ENCODE measurements at regions not wholly inside any gene's neighbourhood (a gene's known extent, or its start where the extent isn't known, plus 50 kb on each side); places are given as distances from the start of the nearest gene placed in this dataset.

GRCh38 chr7:3103614-3104398 is 60.1 kb upstream of the CARD11 start:
- Histone ChIP-seq H3K36me3 (ENCODE audit: control insufficient read depth, low read length) (no peaks in the 10 kb centered on the region), H4K20me1 (ENCODE audit: control insufficient read depth, insufficient read depth, low read depth, low read length) (no peaks in the 10 kb centered on the region), H3K79me2 (ENCODE audit: control insufficient read depth, low read length) (no peaks in the 10 kb centered on the region), H3K4me2 (ENCODE audit: low read length) (no peak overlapping the region), H3K9me3 (ENCODE audit: control insufficient read depth, insufficient read depth, low read length) (no peaks in the 10 kb centered on the region), H3K9me2 (replicated peaks; ENCODE audit: control insufficient read depth, low read length) (no peaks in the 10 kb centered on the region), H3K27ac (ENCODE audit: low read depth, low read length) (no peak overlapping the region), H3K4me3 (ENCODE audit: low read length) (no peak overlapping the region), H3K27me3 (ENCODE audit: control insufficient read depth, low read length) (peaks cover 23% of the 10 kb centered on the region), H3K4me1 (ENCODE audit: control insufficient read depth, low read length) (no peaks in the 10 kb centered on the region), H3F3A (ENCODE audit: control insufficient read depth, insufficient read depth) (no peaks in the 10 kb centered on the region)
- TF ChIP-seq CTCF (IDR thresholded peaks at IDR 0.05; ENCODE audit: low read depth, low read length, poor library complexity, severe bottlenecking) (no peak), EZH2phosphoT487 (IDR thresholded peaks at IDR 0.05; ENCODE audit: borderline replicate concordance, low read length) (no peak)

GRCh38 chr7:3105856-3106255 is 62.2 kb upstream of the CARD11 start:
- Histone ChIP-seq H3F3A (ENCODE audit: control insufficient read depth, insufficient read depth) (no peaks in the 10 kb centered on the region), H4K20me1 (ENCODE audit: control insufficient read depth, insufficient read depth, low read depth, low read length) (no peaks in the 10 kb centered on the region), H3K9me2 (replicated peaks; ENCODE audit: control insufficient read depth, low read length) (no peaks in the 10 kb centered on the region), H3K36me3 (ENCODE audit: control insufficient read depth, low read length) (no peaks in the 10 kb centered on the region), H3K4me1 (ENCODE audit: control insufficient read depth, low read length) (no peaks in the 10 kb centered on the region), H3K27me3 (ENCODE audit: control insufficient read depth, low read length) (peaks cover 23% of the 10 kb centered on the region), H3K4me2 (ENCODE audit: low read length) (no peak overlapping the region), H3K27ac (ENCODE audit: low read depth, low read length) (no peak overlapping the region), H3K79me2 (ENCODE audit: control insufficient read depth, low read length) (no peaks in the 10 kb centered on the region), H3K4me3 (ENCODE audit: low read length) (no peak overlapping the region), H3K9me3 (ENCODE audit: control insufficient read depth, insufficient read depth, low read length) (no peaks in the 10 kb centered on the region)
- no peak for TF ChIP-seq EZH2phosphoT487 (IDR thresholded peaks at IDR 0.05; ENCODE audit: borderline replicate concordance, low read length)
- no peak for TF ChIP-seq CTCF (IDR thresholded peaks at IDR 0.05; ENCODE audit: low read depth, low read length, poor library complexity, severe bottlenecking)

- Histone ChIP-seq H3K27ac (ENCODE audit: low read depth, low read length) (no peak overlapping the region), H3K9me3 (ENCODE audit: control insufficient read depth, insufficient read depth, low read length) (no peaks in the 10 kb centered on the region), H3K4me2 (ENCODE audit: low read length) (no peak overlapping the region), H3K79me2 (ENCODE audit: control insufficient read depth, low read length) (no peaks in the 10 kb centered on the region), H3K27me3 (ENCODE audit: control insufficient read depth, low read length) (peaks cover 23% of the 10 kb centered on the region), H3F3A (ENCODE audit: control insufficient read depth, insufficient read depth) (no peaks in the 10 kb centered on the region), H3K9me2 (replicated peaks; ENCODE audit: control insufficient read depth, low read length) (no peaks in the 10 kb centered on the region), H4K20me1 (ENCODE audit: control insufficient read depth, insufficient read depth, low read depth, low read length) (no peaks in the 10 kb centered on the region), H3K4me1 (ENCODE audit: control insufficient read depth, low read length) (no peaks in the 10 kb centered on the region), H3K4me3 (ENCODE audit: low read length) (no peak overlapping the region), H3K36me3 (ENCODE audit: control insufficient read depth, low read length) (no peaks in the 10 kb centered on the region)
- no peak for TF ChIP-seq CTCF (IDR thresholded peaks at IDR 0.05; ENCODE audit: low read depth, low read length, poor library complexity, severe bottlenecking)
- TF ChIP-seq EZH2phosphoT487 (IDR thresholded peaks at IDR 0.05; ENCODE audit: borderline replicate concordance, low read length): no peak
Observed at GRCh38 chr7:3106361-3106826, 62.7 kb upstream of the CARD11 start.
